ENCODE measurements at regions not wholly inside any gene's neighbourhood (a gene's known extent, or its start where the extent isn't known, plus 50 kb on each side); places are given as distances from the start of the nearest gene placed in this dataset.

DNA sequence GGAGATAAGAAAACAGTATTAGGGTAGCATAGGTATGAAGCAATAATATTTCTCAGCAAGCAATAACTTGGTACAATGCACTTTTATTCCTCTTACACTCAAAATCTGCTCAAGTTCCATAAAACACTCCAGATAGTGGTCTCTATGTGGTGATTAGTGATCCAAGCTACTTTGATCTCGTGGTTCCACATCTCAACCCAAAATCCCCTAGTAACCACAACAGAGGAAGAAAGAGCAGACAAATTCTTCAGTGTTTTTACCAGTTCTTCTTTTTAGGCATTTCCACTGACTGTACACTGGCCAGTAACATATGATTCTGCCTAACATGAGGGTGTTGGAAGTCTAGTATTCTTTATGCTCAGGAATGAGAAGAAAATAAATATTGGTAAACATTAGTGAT is 309.0 kb upstream of the PTCHD4 start:
- TF ChIP-seq, protein P1, sequence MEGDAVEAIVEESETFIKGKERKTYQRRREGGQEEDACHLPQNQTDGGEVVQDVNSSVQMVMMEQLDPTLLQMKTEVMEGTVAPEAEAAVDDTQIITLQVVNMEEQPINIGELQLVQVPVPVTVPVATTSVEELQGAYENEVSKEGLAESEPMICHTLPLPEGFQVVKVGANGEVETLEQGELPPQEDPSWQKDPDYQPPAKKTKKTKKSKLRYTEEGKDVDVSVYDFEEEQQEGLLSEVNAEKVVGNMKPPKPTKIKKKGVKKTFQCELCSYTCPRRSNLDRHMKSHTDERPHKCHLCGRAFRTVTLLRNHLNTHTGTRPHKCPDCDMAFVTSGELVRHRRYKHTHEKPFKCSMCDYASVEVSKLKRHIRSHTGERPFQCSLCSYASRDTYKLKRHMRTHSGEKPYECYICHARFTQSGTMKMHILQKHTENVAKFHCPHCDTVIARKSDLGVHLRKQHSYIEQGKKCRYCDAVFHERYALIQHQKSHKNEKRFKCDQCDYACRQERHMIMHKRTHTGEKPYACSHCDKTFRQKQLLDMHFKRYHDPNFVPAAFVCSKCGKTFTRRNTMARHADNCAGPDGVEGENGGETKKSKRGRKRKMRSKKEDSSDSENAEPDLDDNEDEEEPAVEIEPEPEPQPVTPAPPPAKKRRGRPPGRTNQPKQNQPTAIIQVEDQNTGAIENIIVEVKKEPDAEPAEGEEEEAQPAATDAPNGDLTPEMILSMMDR (IDR thresholded peaks at IDR 0.05), result no peak
- no peak for TF ChIP-seq POLR2A (IDR thresholded peaks at IDR 0.05)
